ENCODE measurements at regions not wholly inside any gene's neighbourhood (a gene's known extent, or its start where the extent isn't known, plus 50 kb on each side); places are given as distances from the start of the nearest gene placed in this dataset.
"Not testable (repeated sequence)": the region's sequence is repeated elsewhere in the genome, so short reads cannot be mapped to it uniquely, and the experiment has no call there.

DNA sequence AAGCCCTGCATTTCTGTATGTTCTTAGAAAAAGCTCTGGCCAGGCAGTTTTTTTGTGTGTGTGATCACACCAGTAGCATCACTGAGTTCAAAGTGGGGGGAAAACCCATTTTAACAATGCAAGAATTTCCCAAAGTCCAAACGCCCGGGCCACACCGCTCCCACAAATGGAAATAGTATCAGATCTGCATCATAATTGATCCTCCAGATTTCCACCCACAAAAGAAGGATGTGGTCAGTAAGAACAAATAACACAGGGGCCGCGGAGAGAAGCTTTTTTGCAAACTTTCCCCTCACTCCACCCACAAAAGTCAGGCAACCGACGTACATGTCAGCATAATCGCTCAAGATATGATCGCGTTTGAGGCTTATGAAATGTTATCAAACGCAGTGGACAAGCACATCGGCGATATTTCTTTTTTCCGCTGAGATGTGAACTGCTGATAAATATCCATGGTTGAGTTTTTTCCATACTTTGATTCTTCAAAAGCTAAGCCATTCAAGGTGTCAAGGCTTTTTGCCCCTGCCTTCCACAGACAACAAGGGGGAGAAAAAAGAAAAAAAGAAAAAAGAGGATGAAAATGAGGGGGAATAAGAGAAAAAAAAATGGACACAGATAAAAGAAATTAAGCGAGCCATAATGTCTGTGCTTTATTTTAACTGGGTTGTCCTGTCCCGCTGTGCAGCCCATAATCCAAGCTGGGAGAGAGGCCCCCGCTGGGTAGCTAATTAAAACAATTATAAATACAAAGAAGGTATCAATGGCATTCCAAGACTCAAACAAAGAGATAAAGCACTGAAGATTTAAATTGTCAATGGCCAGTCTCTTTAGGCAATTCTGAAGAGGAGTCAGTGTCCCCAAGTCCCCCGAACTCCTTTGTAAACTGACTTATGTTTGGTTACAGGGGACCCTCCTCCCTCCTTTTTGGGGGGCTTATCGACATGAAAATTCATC lies 143.5 kb downstream of the ZFP64 start:
- Histone ChIP-seq H3K4me2 (ENCODE audit: low read length) (no peak overlapping the region), H4K20me1 (ENCODE audit: control insufficient read depth, insufficient read depth, low read depth, low read length) (no peaks in the 10 kb centered on the region), H3K9me3 (ENCODE audit: control insufficient read depth, insufficient read depth, low read length) (no peaks in the 10 kb centered on the region), H3K4me1 (ENCODE audit: control insufficient read depth, low read length) (no peaks in the 10 kb centered on the region), H3K79me2 (ENCODE audit: control insufficient read depth, low read length) (no peaks in the 10 kb centered on the region), H3K27ac (ENCODE audit: low read depth, low read length) (no peak overlapping the region), H3K27me3 (ENCODE audit: control insufficient read depth, low read length) (no peaks in the 10 kb centered on the region), H3K4me3 (ENCODE audit: low read length) (no peak overlapping the region), H3K9me2 (replicated peaks; ENCODE audit: control insufficient read depth, low read length) (no peaks in the 10 kb centered on the region), H3K36me3 (ENCODE audit: control insufficient read depth, low read length) (no peaks in the 10 kb centered on the region), H3F3A (ENCODE audit: control insufficient read depth, insufficient read depth) (no peaks in the 10 kb centered on the region)
- no peak for TF ChIP-seq EZH2phosphoT487 (IDR thresholded peaks at IDR 0.05; ENCODE audit: borderline replicate concordance, low read length)
- TF ChIP-seq, protein P1, sequence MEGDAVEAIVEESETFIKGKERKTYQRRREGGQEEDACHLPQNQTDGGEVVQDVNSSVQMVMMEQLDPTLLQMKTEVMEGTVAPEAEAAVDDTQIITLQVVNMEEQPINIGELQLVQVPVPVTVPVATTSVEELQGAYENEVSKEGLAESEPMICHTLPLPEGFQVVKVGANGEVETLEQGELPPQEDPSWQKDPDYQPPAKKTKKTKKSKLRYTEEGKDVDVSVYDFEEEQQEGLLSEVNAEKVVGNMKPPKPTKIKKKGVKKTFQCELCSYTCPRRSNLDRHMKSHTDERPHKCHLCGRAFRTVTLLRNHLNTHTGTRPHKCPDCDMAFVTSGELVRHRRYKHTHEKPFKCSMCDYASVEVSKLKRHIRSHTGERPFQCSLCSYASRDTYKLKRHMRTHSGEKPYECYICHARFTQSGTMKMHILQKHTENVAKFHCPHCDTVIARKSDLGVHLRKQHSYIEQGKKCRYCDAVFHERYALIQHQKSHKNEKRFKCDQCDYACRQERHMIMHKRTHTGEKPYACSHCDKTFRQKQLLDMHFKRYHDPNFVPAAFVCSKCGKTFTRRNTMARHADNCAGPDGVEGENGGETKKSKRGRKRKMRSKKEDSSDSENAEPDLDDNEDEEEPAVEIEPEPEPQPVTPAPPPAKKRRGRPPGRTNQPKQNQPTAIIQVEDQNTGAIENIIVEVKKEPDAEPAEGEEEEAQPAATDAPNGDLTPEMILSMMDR (IDR thresholded peaks at IDR 0.05; ENCODE audit: low read depth, low read length, poor library complexity, severe bottlenecking) = no peak

DNA sequence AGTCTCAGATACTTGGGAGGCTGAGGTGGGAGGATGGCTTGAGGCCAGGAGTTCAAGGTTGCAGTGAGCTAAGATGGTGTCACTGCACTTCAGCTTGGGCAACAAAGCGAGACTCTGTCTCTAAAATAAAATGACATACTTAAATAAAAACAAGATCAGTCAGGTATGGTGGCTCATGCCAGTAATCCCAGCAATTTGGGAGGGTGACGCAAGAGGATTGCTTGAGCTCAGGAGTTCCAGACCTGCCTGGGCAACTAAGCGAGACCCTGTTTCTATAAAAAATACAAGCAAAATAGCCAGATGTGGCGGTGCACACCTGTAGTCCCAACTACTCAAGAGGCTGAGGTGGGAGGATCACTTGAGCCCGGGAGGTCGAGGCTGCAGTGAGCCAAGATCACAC lies 149.6 kb downstream of the ZFP64 start:
- no peaks in the 10 kb centered on the region for H3K79me2 ChIP-seq (ENCODE audit: control insufficient read depth, low read length)
- no peaks in the 10 kb centered on the region for H3F3A ChIP-seq (ENCODE audit: control insufficient read depth, insufficient read depth)
- no peaks in the 10 kb centered on the region for H3K9me2 ChIP-seq (replicated peaks; ENCODE audit: control insufficient read depth, low read length)
- no peaks in the 10 kb centered on the region for H3K9me3 ChIP-seq (ENCODE audit: control insufficient read depth, insufficient read depth, low read length)
- no peaks in the 10 kb centered on the region for H3K36me3 ChIP-seq (ENCODE audit: control insufficient read depth, low read length)
- H3K4me3 ChIP-seq (ENCODE audit: low read length) = no peak overlapping the region
- no peaks in the 10 kb centered on the region for H4K20me1 ChIP-seq (ENCODE audit: control insufficient read depth, insufficient read depth, low read depth, low read length)
- H3K27me3 ChIP-seq (ENCODE audit: control insufficient read depth, low read length) = no peaks in the 10 kb centered on the region
- H3K4me1 ChIP-seq (ENCODE audit: control insufficient read depth, low read length) = no peaks in the 10 kb centered on the region
- H3K4me2 ChIP-seq (ENCODE audit: low read length) = no peak overlapping the region
- TF ChIP-seq EZH2phosphoT487 (IDR thresholded peaks at IDR 0.05; ENCODE audit: borderline replicate concordance, low read length) = no peak
- TF ChIP-seq, protein P1 (IDR thresholded peaks at IDR 0.05; ENCODE audit: low read depth, low read length, poor library complexity, severe bottlenecking) = no peak
- no peak overlapping the region for H3K27ac ChIP-seq (ENCODE audit: low read depth, low read length)

DNA sequence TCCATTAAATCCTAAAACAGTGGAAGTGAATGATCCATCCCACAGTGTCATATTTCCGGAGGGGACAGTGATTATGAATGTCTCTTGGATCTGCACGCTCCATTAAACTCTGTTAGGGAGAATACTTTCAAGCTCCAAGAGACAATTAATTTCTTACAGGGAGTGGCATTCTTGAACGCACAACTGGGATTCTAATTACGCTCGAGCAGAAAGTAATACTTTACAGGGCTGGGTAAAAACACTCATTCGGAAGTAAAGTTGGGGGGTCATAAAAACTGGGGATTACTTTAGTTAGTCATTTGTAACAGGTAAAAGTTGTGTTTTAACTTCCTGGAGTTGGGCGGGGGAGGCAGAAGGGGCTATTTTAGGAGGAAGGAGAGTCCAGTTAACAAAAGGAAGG lies 151.8 kb downstream of the ZFP64 start:
- Histone ChIP-seq H3K9me3 (ENCODE audit: control insufficient read depth, insufficient read depth, low read length) (no peaks in the 10 kb centered on the region), H3K27me3 (ENCODE audit: control insufficient read depth, low read length) (no peaks in the 10 kb centered on the region), H4K20me1 (ENCODE audit: control insufficient read depth, insufficient read depth, low read depth, low read length) (no peaks in the 10 kb centered on the region), H3K4me1 (ENCODE audit: control insufficient read depth, low read length) (no peaks in the 10 kb centered on the region), H3K27ac (ENCODE audit: low read depth, low read length) (no peak overlapping the region), H3K4me2 (ENCODE audit: low read length) (no peak overlapping the region), H3K36me3 (ENCODE audit: control insufficient read depth, low read length) (no peaks in the 10 kb centered on the region), H3K9me2 (replicated peaks; ENCODE audit: control insufficient read depth, low read length) (no peaks in the 10 kb centered on the region), H3F3A (ENCODE audit: control insufficient read depth, insufficient read depth) (no peaks in the 10 kb centered on the region), H3K79me2 (ENCODE audit: control insufficient read depth, low read length) (no peaks in the 10 kb centered on the region), H3K4me3 (ENCODE audit: low read length) (no peak overlapping the region)
- TF ChIP-seq, protein P1 (IDR thresholded peaks at IDR 0.05; ENCODE audit: low read depth, low read length, poor library complexity, severe bottlenecking) = no peak
- no peak for TF ChIP-seq EZH2phosphoT487 (IDR thresholded peaks at IDR 0.05; ENCODE audit: borderline replicate concordance, low read length)

DNA sequence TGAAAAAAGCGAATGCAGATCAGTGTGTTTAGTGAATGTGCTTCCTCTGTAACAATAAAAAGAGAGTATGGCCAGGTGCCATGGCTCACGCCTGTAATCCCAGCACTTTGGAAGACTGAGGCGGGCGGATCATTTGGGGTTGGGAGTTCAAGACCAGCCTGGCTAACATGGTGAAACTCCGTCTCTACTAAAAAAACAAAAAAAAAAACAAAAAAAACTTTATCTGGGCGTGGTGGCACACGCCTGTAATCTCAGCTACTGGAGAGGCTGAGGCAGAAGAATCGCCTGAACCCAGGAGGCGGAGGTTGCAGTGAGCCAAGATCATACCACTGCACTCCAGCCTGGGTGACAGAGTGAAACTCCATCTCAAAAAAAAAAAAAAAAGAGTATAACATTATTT lies 152.9 kb downstream of the ZFP64 start:
- H3K27ac ChIP-seq (ENCODE audit: low read depth, low read length); H3K36me3 ChIP-seq (ENCODE audit: control insufficient read depth, low read length); H3F3A ChIP-seq (ENCODE audit: control insufficient read depth, insufficient read depth); H3K4me2 ChIP-seq (ENCODE audit: low read length); H4K20me1 ChIP-seq (ENCODE audit: control insufficient read depth, insufficient read depth, low read depth, low read length); H3K4me1 ChIP-seq (ENCODE audit: control insufficient read depth, low read length); H3K79me2 ChIP-seq (ENCODE audit: control insufficient read depth, low read length); H3K4me3 ChIP-seq (ENCODE audit: low read length); H3K27me3 ChIP-seq (ENCODE audit: control insufficient read depth, low read length); H3K9me3 ChIP-seq (ENCODE audit: control insufficient read depth, insufficient read depth, low read length); H3K9me2 ChIP-seq (replicated peaks; ENCODE audit: control insufficient read depth, low read length): not testable (repeated sequence)
